HCT116 (cell line): ENCODE measurements at regions not wholly inside any gene's neighbourhood (a gene's known extent, or its start where the extent isn't known, plus 50 kb on each side); places are given as distances from the start of the nearest gene placed in this dataset.

ENCODE experiments used
- ATAC-seq: fragments of 200-7000 bp; cut with Tn5 transposase; 2 replicates; pipeline ENCODE4 v1.9.1; 2020; ENCODE audit warnings: mild to moderate bottlenecking, moderate library complexity
- BruUV-seq: library from RNA; stranded (reverse); fragments of 400-500 nt; replicated peaks from 2 replicates; lab custom pipeline; 2021; lab: Mats Ljungman, UMichigan
- CTCF ChIA-PET: fragments of 300-600 bp; sonication (Branson Sonifier 250); formaldehyde crosslinking; loops from one replicate; lab custom pipeline; 2021; ENCODE audit warnings: antibody characterized with exemption; lab: Charles Lee
- POLR2A ChIA-PET: fragments of 300-600, 350-600 bp; sonication (Branson Sonifier 250); formaldehyde crosslinking; loops from one replicate; lab custom pipeline; 2021; ENCODE audit warnings: antibody characterized with exemption; lab: Charles Lee
- RAD21 ChIA-PET, 2 experiments: fragments of 300-600 bp; sonication (Branson Sonifier 250); formaldehyde crosslinking; loops; one replicate each; lab custom pipeline; 2023; ENCODE audit warnings: low total read pairs in 2 of 2; ENCODE audit not compliant: uncharacterized antibody in 2 of 2, unreplicated experiment in 2 of 2, low non-redundant PET in 1 of 2; lab: Charles Lee
- DNase-seq: peaks from one replicate; pipeline ENCODE4 v3.0.0-alpha.2; 2010; ENCODE audit warnings: low read depth, low spot score
- H2AFZ ChIP-seq: fragments of 200-600 bp; shearing (Covaris generic), sonication (generic); 2 replicates; pipeline ENCODE4 v1.6.1; 2017; ENCODE audit warnings: low read depth, mixed run types, mixed read lengths, antibody characterized with exemption, low read length; ENCODE audit not compliant: poor library complexity, severe bottlenecking
- H3K27ac ChIP-seq: 2 replicates; pipeline ENCODE4 v1.5.1; 2012; ENCODE audit warnings: low read depth, low read length
- H3K27me3 ChIP-seq: fragments of 200-600 bp; sonication (generic); 2 replicates; pipeline ENCODE4 v1.6.1; 2016; ENCODE audit warnings: mixed run types, low read length, mixed read lengths; ENCODE audit not compliant: insufficient read depth
- H3K36me3 ChIP-seq, 2 experiments: fragments of 200-500 bp in 1 of 2; fragments of 200-600 bp in 1 of 2; sonication (Bioruptor generic) in 1 of 2; sonication (generic) in 1 of 2; 2 replicates each; pipeline versions ENCODE4 v1.5.1 to v1.6.1; 2014 to 2016; ENCODE audit warnings: low read length in 2 of 2, inconsistent platforms in 1 of 2, mixed read lengths in 1 of 2, mixed run types in 1 of 2; ENCODE audit not compliant: insufficient read depth in 2 of 2, control insufficient read depth in 1 of 2
- H3K4me1 ChIP-seq, 2 experiments: fragments of 200-600 bp in 1 of 2; sonication (generic) in 1 of 2; 2 replicates each; pipeline versions ENCODE4 v1.5.1 to v1.6.1; 2012 to 2017; ENCODE audit warnings: low read length in 2 of 2, inconsistent platforms in 1 of 2, mild to moderate bottlenecking in 1 of 2, mixed read lengths in 1 of 2, mixed run types in 1 of 2, moderate library complexity in 1 of 2; ENCODE audit not compliant: insufficient read depth in 2 of 2, control insufficient read depth in 1 of 2
- H3K4me2 ChIP-seq: fragments of 200-600 bp; sonication (generic); 2 replicates; pipeline ENCODE4 v1.6.1; 2017; ENCODE audit warnings: mixed run types, low read length, mixed read lengths
- H3K4me3 ChIP-seq, 2 experiments: fragments of 200-600 bp in 1 of 2; sonication (generic) in 1 of 2; replicated peaks in 1 of 2; 2 replicates each; pipeline ENCODE4 v1.5.1; 2011 to 2016; ENCODE audit warnings: low read length in 2 of 2, control low read depth in 1 of 2, low read depth in 1 of 2, mild to moderate bottlenecking in 1 of 2, mixed read lengths in 1 of 2, mixed run types in 1 of 2
- H3K79me2 ChIP-seq: fragments of 200-600 bp; sonication (generic); 2 replicates; pipeline ENCODE4 v1.6.1; 2017; ENCODE audit warnings: mild to moderate bottlenecking, mixed run types, low read length, moderate library complexity, mixed read lengths; ENCODE audit not compliant: insufficient read depth
- H3K9ac ChIP-seq: fragments of 200-600 bp; sonication (generic); 2 replicates; pipeline ENCODE4 v1.6.1; 2016; ENCODE audit warnings: low read length, mixed read lengths
- H3K9me2 ChIP-seq: fragments of 200-600 bp; sonication (generic), shearing (Covaris generic); 2 replicates; pipeline ENCODE4 v1.6.1; 2017; ENCODE audit warnings: mixed run types, mild to moderate bottlenecking, moderate library complexity; ENCODE audit not compliant: insufficient read depth
- H3K9me3 ChIP-seq, 2 experiments: fragments of 200-500 bp in 1 of 2; fragments of 200-600 bp in 1 of 2; sonication (Bioruptor generic) in 1 of 2; sonication (generic) in 1 of 2; 2 replicates each; pipeline ENCODE4 v1.6.1; 2014 to 2017; ENCODE audit warnings: low read length in 2 of 2, mixed read lengths in 2 of 2, inconsistent platforms in 1 of 2, low read depth in 1 of 2, mild to moderate bottlenecking in 1 of 2, mixed run types in 1 of 2, moderate library complexity in 1 of 2; ENCODE audit not compliant: control insufficient read depth in 1 of 2, insufficient read depth in 1 of 2
- H4K20me1 ChIP-seq: fragments of 200-600 bp; sonication (generic), shearing (Covaris generic); 2 replicates; pipeline ENCODE4 v1.6.1; 2017; ENCODE audit warnings: mixed run types, mild to moderate bottlenecking, moderate library complexity; ENCODE audit not compliant: insufficient read depth
- CBX3 ChIP-seq: IDR thresholded peaks from 2 replicates; pipeline ENCODE4 v1.6.1; 2012; ENCODE audit warnings: low read depth
- CEBPB ChIP-seq: IDR thresholded peaks from 2 replicates; pipeline ENCODE4 v1.6.1; 2012; ENCODE audit warnings: low read depth
- CTCF ChIP-seq, 3 experiments: fragments of 200-600 bp in 1 of 3; sonication (generic) in 1 of 3; IDR thresholded peaks in 2 of 3; conservative IDR thresholded peaks in 1 of 3; 2 replicates each; pipeline ENCODE4 v1.5.1; 2012 to 2017; ENCODE audit warnings: low read depth in 2 of 3, low read length in 2 of 3, antibody characterized with exemption in 1 of 3, borderline replicate concordance in 1 of 3, control low read depth in 1 of 3, mild to moderate bottlenecking in 1 of 3, mixed read lengths in 1 of 3, mixed run types in 1 of 3, moderate library complexity in 1 of 3; ENCODE audit not compliant: insufficient read depth in 1 of 3
- JUND ChIP-seq: IDR thresholded peaks from 2 replicates; pipeline ENCODE4 v1.6.1; 2012
- ZBTB33 ChIP-seq: IDR thresholded peaks from 2 replicates; pipeline ENCODE4 v1.6.1; 2011; ENCODE audit warnings: mild to moderate bottlenecking, low read length, moderate library complexity; ENCODE audit not compliant: insufficient replicate concordance; ENCODE audit errors: extremely low read depth
- intact Hi-C: fragments of 100-400 bp; cut with micrococcal nuclease; formaldehyde crosslinking; loops from 2 replicates; pipeline ENCODE4 v1.10.0; 2022

DNA sequence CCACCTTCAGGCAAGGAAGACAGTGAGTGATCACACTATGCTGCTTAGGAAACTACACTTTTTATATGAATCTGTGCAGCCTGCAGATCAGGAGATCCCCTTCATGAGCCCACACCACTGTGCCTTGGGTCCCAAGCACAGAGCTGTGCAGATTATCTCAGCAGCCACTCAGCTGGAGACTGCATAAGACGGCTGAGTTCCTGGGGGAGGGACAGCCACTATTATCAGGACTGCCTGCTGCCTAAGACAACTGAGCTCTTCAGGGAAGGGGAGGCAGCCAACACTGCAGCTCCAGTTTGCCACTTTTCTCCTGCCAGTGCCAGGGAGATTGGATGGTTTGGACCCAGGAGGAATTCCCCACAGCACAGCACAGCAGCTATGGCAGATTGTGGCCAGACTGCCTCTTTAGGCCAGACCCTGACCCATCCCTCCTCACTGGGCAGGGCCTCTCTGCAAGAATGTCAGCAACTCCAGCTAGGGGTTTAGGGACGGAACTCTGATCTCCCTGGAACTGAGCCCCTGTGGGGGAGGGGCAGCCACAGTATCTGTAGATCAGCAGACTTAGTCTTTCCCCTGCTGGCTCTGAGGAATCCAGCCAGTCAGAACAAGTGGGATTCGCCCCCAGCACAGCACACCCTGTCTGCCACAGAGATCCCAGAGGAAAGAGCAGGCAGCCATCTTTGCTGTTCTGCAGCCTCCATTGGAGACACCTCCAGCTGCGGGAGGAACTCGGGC lies 141.3 kb downstream of the KLHL28 start:
- intact Hi-C loops, result no loop called here
- Histone ChIP-seq H3K27me3 (no peaks in the 10 kb centered on the region), H3K4me3 (no peak overlapping the region), H3K79me2 (no peaks in the 10 kb centered on the region), H3K9ac (no peak overlapping the region), H3K9me3 (no peaks in the 10 kb centered on the region), H3K4me1 (no peaks in the 10 kb centered on the region), H3K4me2 (no peak overlapping the region), H3K36me3 (no peaks in the 10 kb centered on the region), H3K27ac (no peak overlapping the region), H4K20me1 (no peaks in the 10 kb centered on the region), H3K9me2 (no peaks in the 10 kb centered on the region), H2AFZ (no peak overlapping the region)
- ChIA-PET RAD21 (no interaction called here), POLR2A (no interaction called here), CTCF (no interaction called here)
- DNase-seq (no peak), ATAC-seq (no peak)
- TF ChIP-seq CTCF (IDR thresholded peaks at IDR 0.05 in 2 of 3, conservative IDR thresholded peaks at IDR 0.05 in 1 of 3; ENCODE audit: borderline replicate concordance in 1 of 3, insufficient read depth in 1 of 3, low read depth in 2 of 3, low read length in 2 of 3) (no peak), JUND (no peak), ZBTB33 (no peak), CEBPB (no peak), CBX3 (no peak)
- BruUV-seq, result no TSS peak
